Neural progenitor cell (in vitro differentiated cells): ENCODE measurements at regions not wholly inside any gene's neighbourhood (a gene's known extent, or its start where the extent isn't known, plus 50 kb on each side); places are given as distances from the start of the nearest gene placed in this dataset.

Source experiments
- EZH2 ChIP-seq: fragments of 200-600 bp; sonication (generic); IDR thresholded peaks from 2 replicates; pipeline ENCODE4 v1.6.1; 2017; ENCODE audit warnings: antibody characterized with exemption, mild to moderate bottlenecking, moderate library complexity
- TF ChIP-seq, protein P1 (sequence below): fragments of 200-600 bp; sonication (generic); IDR thresholded peaks from 2 replicates; pipeline ENCODE4 v1.5.1; 2017; ENCODE audit warnings: antibody characterized with exemption, mild to moderate bottlenecking

DNA sequence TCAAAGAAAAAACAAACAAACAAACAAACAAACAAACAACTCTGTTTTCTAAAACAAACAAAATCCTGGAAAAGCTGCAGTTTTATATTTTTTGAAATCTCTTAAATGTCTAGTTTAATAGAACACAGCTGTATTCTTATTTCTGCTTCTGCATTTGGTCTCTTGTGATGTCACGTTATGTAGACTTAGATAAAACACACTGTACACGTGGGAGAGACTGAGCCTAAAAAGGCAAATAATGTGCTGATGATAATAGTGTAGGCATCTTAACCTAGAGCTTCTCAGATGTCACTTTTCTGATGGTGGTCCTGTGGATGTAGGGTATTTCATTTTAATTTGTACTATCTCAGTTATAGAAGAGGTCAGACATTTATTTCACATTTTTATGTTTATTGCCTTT is 261.7 kb downstream of the UTRN start:
- TF ChIP-seq, protein P1, sequence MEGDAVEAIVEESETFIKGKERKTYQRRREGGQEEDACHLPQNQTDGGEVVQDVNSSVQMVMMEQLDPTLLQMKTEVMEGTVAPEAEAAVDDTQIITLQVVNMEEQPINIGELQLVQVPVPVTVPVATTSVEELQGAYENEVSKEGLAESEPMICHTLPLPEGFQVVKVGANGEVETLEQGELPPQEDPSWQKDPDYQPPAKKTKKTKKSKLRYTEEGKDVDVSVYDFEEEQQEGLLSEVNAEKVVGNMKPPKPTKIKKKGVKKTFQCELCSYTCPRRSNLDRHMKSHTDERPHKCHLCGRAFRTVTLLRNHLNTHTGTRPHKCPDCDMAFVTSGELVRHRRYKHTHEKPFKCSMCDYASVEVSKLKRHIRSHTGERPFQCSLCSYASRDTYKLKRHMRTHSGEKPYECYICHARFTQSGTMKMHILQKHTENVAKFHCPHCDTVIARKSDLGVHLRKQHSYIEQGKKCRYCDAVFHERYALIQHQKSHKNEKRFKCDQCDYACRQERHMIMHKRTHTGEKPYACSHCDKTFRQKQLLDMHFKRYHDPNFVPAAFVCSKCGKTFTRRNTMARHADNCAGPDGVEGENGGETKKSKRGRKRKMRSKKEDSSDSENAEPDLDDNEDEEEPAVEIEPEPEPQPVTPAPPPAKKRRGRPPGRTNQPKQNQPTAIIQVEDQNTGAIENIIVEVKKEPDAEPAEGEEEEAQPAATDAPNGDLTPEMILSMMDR: no peak
- TF ChIP-seq EZH2: no peak
